ENCODE measurements at regions not wholly inside any gene's neighbourhood (a gene's known extent, or its start where the extent isn't known, plus 50 kb on each side); places are given as distances from the start of the nearest gene placed in this dataset.

DNA sequence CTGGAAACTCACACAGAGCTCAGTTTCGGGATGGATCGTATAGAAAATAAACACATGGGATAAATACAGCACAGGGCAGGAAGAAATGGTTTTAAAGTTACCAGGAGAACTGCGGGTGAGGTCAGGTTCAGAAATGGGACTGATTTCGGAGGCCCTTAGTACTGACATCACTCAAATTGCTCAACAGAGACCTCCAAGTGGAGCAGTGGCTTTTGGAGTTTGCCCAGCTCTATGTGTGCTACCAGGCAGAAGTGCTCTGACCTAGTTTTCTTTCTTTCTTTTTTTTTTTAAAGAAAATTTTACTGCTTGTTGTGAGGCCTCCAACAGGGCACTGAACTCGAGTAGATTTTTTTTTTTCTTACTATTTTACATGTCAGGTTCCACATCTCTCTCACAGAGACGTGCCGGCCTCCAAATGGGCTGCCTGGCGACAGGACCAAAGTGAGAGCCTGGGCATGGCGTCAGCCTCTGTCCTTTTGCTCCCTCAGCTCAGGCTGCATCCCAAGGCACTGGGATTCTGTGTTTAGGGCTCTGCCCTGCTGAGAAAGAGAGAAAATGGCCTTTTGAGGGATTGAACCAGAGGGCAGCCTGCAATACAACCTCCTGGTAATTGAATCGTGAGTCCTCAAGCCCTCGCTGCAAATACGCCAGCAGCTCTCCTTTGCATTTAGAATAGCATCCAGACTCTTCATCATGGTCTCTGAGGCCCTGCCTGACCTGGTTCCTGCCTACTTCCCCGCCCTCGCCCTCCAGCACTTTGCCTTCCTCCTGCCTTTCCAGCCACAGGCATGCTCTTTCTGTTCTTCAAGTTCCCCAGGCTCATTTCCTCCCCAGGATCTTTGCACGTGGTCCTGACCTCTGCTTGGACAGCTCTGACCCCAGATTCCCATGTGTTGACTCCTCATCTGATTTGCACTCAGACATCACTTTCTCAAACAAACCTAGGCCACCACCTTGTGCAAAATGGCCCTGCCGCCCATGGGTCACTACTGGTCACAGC is 173.5 kb downstream of the FGF1 start:
- no TSS peak for BruUV-seq (replicated peaks)
- Histone ChIP-seq H3K9ac (ENCODE audit: insufficient read depth in 1 of 2, low read depth in 2 of 2, low read length in 2 of 2) (no peak overlapping the region), H3K27me3 (ENCODE audit: control insufficient read depth in 2 of 2, insufficient read depth in 2 of 2, low read length in 2 of 2) (peaks cover 0 to 8% of the 10 kb centered on the region in 2 experiments; a peak in 1 of 5 replicates), H3K9me1 (ENCODE audit: control insufficient read depth, insufficient read depth, low read length) (no peaks in the 10 kb centered on the region), H3K27ac (ENCODE audit: extremely low read depth, low read depth, low read length) (no peak overlapping the region), H3K4me1 (replicated peaks in 1 of 2; ENCODE audit: control insufficient read depth in 2 of 2, insufficient read depth in 2 of 2, low read length in 2 of 2) (peaks cover 0 to 15% of the 10 kb centered on the region in 2 experiments; a peak in 4 of 5 replicates), H3K4me3 (no peak overlapping the region), H3K4me2 (ENCODE audit: insufficient read depth, low read length) (no peak overlapping the region), H4K20me1 (replicated peaks; ENCODE audit: control insufficient read depth, insufficient read depth, low read length) (no peaks in the 10 kb centered on the region), H3K36me3 (ENCODE audit: control insufficient read depth, insufficient read depth, low read length) (no peaks in the 10 kb centered on the region), H2AFZ (ENCODE audit: low read depth, low read length) (no peak overlapping the region), H3K79me2 (ENCODE audit: control insufficient read depth, insufficient read depth, low read length) (no peaks in the 10 kb centered on the region), H3K9me3 (replicated peaks; ENCODE audit: control insufficient read depth, insufficient read depth, low read depth, low read length) (no peaks in the 10 kb centered on the region)
- in situ Hi-C loops (cut with MboI) (no loop called here), intact Hi-C loops (cut with micrococcal nuclease) (no loop called here)
- FAIRE-seq (no peak), DNase-seq (ENCODE audit: extremely low read depth in 1 of 4, low spot score in 3 of 4) (no peak), ATAC-seq (no peak)
- 21% methylated on average over 13 of the region's 16 CpGs for WGBS (ENCODE audit: insufficient coverage, low coverage, missing lambda C conversion rate)
- TF ChIP-seq L3MBTL2 (IDR thresholded peaks at IDR 0.05) (peak; percentile 58), HNRNPL (IDR thresholded peaks at IDR 0.05; ENCODE audit: low read depth, low read length) (no peak)
- TF ChIP-seq, protein P1, sequence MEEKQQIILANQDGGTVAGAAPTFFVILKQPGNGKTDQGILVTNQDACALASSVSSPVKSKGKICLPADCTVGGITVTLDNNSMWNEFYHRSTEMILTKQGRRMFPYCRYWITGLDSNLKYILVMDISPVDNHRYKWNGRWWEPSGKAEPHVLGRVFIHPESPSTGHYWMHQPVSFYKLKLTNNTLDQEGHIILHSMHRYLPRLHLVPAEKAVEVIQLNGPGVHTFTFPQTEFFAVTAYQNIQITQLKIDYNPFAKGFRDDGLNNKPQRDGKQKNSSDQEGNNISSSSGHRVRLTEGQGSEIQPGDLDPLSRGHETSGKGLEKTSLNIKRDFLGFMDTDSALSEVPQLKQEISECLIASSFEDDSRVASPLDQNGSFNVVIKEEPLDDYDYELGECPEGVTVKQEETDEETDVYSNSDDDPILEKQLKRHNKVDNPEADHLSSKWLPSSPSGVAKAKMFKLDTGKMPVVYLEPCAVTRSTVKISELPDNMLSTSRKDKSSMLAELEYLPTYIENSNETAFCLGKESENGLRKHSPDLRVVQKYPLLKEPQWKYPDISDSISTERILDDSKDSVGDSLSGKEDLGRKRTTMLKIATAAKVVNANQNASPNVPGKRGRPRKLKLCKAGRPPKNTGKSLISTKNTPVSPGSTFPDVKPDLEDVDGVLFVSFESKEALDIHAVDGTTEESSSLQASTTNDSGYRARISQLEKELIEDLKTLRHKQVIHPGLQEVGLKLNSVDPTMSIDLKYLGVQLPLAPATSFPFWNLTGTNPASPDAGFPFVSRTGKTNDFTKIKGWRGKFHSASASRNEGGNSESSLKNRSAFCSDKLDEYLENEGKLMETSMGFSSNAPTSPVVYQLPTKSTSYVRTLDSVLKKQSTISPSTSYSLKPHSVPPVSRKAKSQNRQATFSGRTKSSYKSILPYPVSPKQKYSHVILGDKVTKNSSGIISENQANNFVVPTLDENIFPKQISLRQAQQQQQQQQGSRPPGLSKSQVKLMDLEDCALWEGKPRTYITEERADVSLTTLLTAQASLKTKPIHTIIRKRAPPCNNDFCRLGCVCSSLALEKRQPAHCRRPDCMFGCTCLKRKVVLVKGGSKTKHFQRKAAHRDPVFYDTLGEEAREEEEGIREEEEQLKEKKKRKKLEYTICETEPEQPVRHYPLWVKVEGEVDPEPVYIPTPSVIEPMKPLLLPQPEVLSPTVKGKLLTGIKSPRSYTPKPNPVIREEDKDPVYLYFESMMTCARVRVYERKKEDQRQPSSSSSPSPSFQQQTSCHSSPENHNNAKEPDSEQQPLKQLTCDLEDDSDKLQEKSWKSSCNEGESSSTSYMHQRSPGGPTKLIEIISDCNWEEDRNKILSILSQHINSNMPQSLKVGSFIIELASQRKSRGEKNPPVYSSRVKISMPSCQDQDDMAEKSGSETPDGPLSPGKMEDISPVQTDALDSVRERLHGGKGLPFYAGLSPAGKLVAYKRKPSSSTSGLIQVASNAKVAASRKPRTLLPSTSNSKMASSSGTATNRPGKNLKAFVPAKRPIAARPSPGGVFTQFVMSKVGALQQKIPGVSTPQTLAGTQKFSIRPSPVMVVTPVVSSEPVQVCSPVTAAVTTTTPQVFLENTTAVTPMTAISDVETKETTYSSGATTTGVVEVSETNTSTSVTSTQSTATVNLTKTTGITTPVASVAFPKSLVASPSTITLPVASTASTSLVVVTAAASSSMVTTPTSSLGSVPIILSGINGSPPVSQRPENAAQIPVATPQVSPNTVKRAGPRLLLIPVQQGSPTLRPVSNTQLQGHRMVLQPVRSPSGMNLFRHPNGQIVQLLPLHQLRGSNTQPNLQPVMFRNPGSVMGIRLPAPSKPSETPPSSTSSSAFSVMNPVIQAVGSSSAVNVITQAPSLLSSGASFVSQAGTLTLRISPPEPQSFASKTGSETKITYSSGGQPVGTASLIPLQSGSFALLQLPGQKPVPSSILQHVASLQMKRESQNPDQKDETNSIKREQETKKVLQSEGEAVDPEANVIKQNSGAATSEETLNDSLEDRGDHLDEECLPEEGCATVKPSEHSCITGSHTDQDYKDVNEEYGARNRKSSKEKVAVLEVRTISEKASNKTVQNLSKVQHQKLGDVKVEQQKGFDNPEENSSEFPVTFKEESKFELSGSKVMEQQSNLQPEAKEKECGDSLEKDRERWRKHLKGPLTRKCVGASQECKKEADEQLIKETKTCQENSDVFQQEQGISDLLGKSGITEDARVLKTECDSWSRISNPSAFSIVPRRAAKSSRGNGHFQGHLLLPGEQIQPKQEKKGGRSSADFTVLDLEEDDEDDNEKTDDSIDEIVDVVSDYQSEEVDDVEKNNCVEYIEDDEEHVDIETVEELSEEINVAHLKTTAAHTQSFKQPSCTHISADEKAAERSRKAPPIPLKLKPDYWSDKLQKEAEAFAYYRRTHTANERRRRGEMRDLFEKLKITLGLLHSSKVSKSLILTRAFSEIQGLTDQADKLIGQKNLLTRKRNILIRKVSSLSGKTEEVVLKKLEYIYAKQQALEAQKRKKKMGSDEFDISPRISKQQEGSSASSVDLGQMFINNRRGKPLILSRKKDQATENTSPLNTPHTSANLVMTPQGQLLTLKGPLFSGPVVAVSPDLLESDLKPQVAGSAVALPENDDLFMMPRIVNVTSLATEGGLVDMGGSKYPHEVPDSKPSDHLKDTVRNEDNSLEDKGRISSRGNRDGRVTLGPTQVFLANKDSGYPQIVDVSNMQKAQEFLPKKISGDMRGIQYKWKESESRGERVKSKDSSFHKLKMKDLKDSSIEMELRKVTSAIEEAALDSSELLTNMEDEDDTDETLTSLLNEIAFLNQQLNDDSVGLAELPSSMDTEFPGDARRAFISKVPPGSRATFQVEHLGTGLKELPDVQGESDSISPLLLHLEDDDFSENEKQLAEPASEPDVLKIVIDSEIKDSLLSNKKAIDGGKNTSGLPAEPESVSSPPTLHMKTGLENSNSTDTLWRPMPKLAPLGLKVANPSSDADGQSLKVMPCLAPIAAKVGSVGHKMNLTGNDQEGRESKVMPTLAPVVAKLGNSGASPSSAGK (IDR thresholded peaks at IDR 0.05), result peak; percentile 72
- ChIA-PET CTCF (ENCODE audit: low intra/inter-chr PET ratio) (no interaction called here), POLR2A (interaction anchor here (1.3 kb wide), 1 partner anchor 186 kb away, joined by 3 read pairs; no protein-coding TSS in a partner anchor)

Measured in K562 (cell line).